A673 (cell line): ENCODE measurements at regions not wholly inside any gene's neighbourhood (a gene's known extent, or its start where the extent isn't known, plus 50 kb on each side); places are given as distances from the start of the nearest gene placed in this dataset.

Experiments used
- BruUV-seq: library from RNA; stranded (reverse); fragments of 400-500 nt; replicated peaks from 2 replicates; lab custom pipeline; 2021; lab: Mats Ljungman, UMichigan
- CTCF ChIA-PET: fragments of 300-600 bp; sonication (Branson Sonifier 250); formaldehyde crosslinking; loops from one replicate; lab custom pipeline; 2022; ENCODE audit warnings: antibody characterized with exemption; lab: Charles Lee
- POLR2A ChIA-PET: fragments of 300-600 bp; sonication (Branson Sonifier 250); formaldehyde crosslinking; loops from one replicate; lab custom pipeline; 2022; ENCODE audit warnings: antibody characterized with exemption; ENCODE audit not compliant: low non-redundant PET; lab: Charles Lee
- DNase-seq: peaks from one replicate; pipeline ENCODE4 v3.0.0-alpha.2; 2015; ENCODE audit warnings: low spot score
- H3K27ac ChIP-seq: fragments of 200-600 bp; sonication (generic); 2 replicates; pipeline ENCODE4 v1.5.1; 2016; ENCODE audit warnings: mixed run types, low read depth, mild to moderate bottlenecking, mixed read lengths, antibody characterized with exemption, low read length; ENCODE audit not compliant: poor library complexity, severe bottlenecking
- H3K27me3 ChIP-seq: fragments of 200-600 bp; sonication (generic); replicated peaks from 2 replicates; pipeline ENCODE4 v1.6.1; 2017; ENCODE audit warnings: mixed run types, low read depth, mild to moderate bottlenecking, mixed read lengths, antibody characterized with exemption, low read length; ENCODE audit not compliant: insufficient read depth, poor library complexity
- H3K36me3 ChIP-seq: fragments of 200-600 bp; sonication (generic); 2 replicates; pipeline ENCODE4 v1.6.1; 2016; ENCODE audit warnings: mixed run types, mild to moderate bottlenecking, mixed read lengths, antibody characterized with exemption, low read length; ENCODE audit not compliant: insufficient read depth, poor library complexity, severe bottlenecking
- H3K4me1 ChIP-seq: fragments of 200-600 bp; sonication (generic); 2 replicates; pipeline ENCODE4 v1.6.1; 2017; ENCODE audit warnings: mixed run types, mild to moderate bottlenecking, mixed read lengths, antibody characterized with exemption, low read length; ENCODE audit not compliant: insufficient read depth, poor library complexity, severe bottlenecking
- H3K4me3 ChIP-seq: fragments of 200-600 bp; sonication (generic); 2 replicates; pipeline ENCODE4 v1.5.1; 2016; ENCODE audit warnings: low read depth, mixed run types, mild to moderate bottlenecking, mixed read lengths, low read length; ENCODE audit not compliant: poor library complexity, severe bottlenecking
- H3K9me3 ChIP-seq: fragments of 200-600 bp; sonication (generic); 2 replicates; pipeline ENCODE4 v1.6.1; 2016; ENCODE audit warnings: mixed run types, low read depth, mild to moderate bottlenecking, mixed read lengths, antibody characterized with exemption, low read length; ENCODE audit not compliant: poor library complexity, severe bottlenecking
- CTCF ChIP-seq: fragments of 300-800, 200-600 bp; sonication (generic); conservative IDR thresholded peaks from 2 replicates; pipeline ENCODE4 v1.5.1; 2017; ENCODE audit warnings: low read depth, mild to moderate bottlenecking, antibody characterized with exemption, low read length, moderate library complexity, mixed read lengths
- EZH2 ChIP-seq: fragments of 200-600 bp; sonication (generic); IDR thresholded peaks from 2 replicates; pipeline ENCODE4 v1.6.1; 2017; ENCODE audit warnings: borderline replicate concordance, low read depth, mild to moderate bottlenecking, mixed read lengths, antibody characterized with exemption, low read length; ENCODE audit not compliant: poor library complexity, severe bottlenecking
- intact Hi-C: fragments of 100-400 bp; cut with micrococcal nuclease; formaldehyde crosslinking; loops from one replicate; pipeline ENCODE4 v1.10.0; 2022; ENCODE audit not compliant: unreplicated experiment

GRCh38 chr10:2873769-2874168, 193.6 kb upstream of the PFKP start:
- CTCF ChIA-PET: no interaction called here
- no TSS peak for BruUV-seq
- H3K36me3 ChIP-seq: no peaks in the 10 kb centered on the region
- H3K4me3 ChIP-seq: no peak overlapping the region
- TF ChIP-seq CTCF (no peak), EZH2 (no peak)
- H3K9me3 ChIP-seq: no peaks in the 10 kb centered on the region
- DNase-seq: peak; percentile 59
- POLR2A ChIA-PET: no interaction called here
- intact Hi-C loops: no loop called here
- peaks cover 5% of the 10 kb centered on the region for H3K4me1 ChIP-seq
- H3K27me3 ChIP-seq: no peaks in the 10 kb centered on the region
- no peak overlapping the region for H3K27ac ChIP-seq

- Histone ChIP-seq H3K27me3 (no peaks in the 10 kb centered on the region), H3K4me3 (no peak overlapping the region), H3K27ac (no peak overlapping the region), H3K4me1 (peaks cover 5% of the 10 kb centered on the region), H3K36me3 (no peaks in the 10 kb centered on the region), H3K9me3 (no peaks in the 10 kb centered on the region)
- ChIA-PET CTCF (no interaction called here), POLR2A (no interaction called here)
- intact Hi-C loops: no loop called here
- TF ChIP-seq CTCF (no peak), EZH2 (no peak)
- no peak for DNase-seq
- no TSS peak for BruUV-seq
These were observed 195.6 kb upstream of the PFKP start for GRCh38 chr10:2871673-2872219.

GRCh38 chr10:2870654-2871053, 196.7 kb upstream of the PFKP start:
- intact Hi-C loops: no loop called here
- H3K36me3 ChIP-seq: no peaks in the 10 kb centered on the region
- TF ChIP-seq EZH2 (no peak), CTCF (no peak)
- no TSS peak for BruUV-seq
- no peak for DNase-seq
- H3K9me3 ChIP-seq: no peaks in the 10 kb centered on the region
- POLR2A ChIA-PET: no interaction called here
- no peak overlapping the region for H3K27ac ChIP-seq
- no peak overlapping the region for H3K4me3 ChIP-seq
- CTCF ChIA-PET: interaction anchor here (0.6 kb wide), 1 partner anchor 47 kb away, joined by 3 read pairs; no protein-coding TSS in a partner anchor
- H3K27me3 ChIP-seq: no peaks in the 10 kb centered on the region
- H3K4me1 ChIP-seq: peaks cover 5% of the 10 kb centered on the region
